ENCODE measurements at regions not wholly inside any gene's neighbourhood (a gene's known extent, or its start where the extent isn't known, plus 50 kb on each side); places are given as distances from the start of the nearest gene placed in this dataset.

DNA sequence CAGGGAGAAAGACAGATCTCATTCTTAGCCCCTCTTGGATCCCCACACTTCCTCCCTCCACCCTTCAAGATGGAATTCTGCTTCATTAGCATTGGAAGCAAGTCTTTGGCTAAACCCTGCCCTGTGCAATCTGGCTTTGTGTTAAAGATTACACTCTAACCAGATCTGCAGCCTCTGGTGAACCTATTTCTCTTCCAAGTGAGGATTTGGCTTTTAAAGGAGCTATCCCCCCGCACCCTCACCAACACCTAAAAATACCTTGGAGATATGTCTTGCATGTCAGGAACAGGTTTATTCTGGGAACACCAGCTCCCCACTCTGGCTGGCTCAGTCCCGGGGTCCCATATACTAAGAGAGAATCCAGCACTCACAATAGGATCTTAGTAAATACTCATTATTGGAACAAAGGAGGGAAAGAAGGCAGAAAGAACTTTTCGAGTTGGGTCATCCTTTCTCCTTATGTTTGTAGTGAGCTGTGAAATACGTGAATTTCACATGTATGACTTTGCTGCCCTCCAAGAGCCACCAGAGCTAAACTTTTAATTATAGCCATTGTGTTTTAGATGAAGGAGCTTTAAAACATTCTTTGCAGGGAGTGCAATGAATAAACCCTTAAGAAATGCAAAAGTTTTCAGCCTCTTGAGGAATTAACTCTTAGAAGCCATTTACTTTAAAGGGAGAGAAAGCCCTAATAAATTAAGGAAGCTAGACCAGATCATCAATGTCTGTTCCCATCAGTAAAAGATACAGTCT is 53.7 kb upstream of the HRH2 start:
- Mint-ChIP-seq H3K4me1 (ENCODE audit: low read depth) (peaks cover 5% of the 10 kb centered on the region), H3K9me3 (no peaks in the 10 kb centered on the region), H3K4me3 (no peak overlapping the region), H3K27ac (no peak overlapping the region), H3K27me3 (peaks cover 5% of the 10 kb centered on the region), H3K36me3 (no peaks in the 10 kb centered on the region)
- intact Hi-C loops (cut with micrococcal nuclease) = no loop called here
- ChIA-PET CTCF (interaction anchor here (1.2 kb wide), 1 partner anchor 126 kb away, joined by 5 read pairs; no protein-coding TSS in a partner anchor), POLR2A (no interaction called here)
- DNase-seq = no peak

DNA sequence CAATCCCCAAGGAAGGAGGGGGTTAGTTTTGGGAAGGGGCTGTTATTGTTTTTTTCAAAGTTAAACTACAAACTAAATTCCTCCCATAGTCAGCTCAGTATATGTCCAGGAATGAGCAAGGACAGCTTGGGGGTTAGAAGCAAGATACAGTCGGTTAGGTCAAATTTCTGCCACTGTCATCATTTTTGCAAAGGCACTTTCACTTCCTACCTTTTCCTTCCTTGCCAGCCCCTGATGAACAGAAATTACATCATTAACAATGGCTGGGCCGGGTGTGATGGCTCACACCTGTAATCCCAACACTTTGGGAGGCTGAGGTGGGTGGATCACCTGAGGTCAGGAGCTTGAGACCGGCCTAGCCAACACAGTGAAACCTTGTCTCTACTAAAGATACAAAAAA is 51.5 kb upstream of the HRH2 start:
- intact Hi-C loops (cut with micrococcal nuclease) = no loop called here
- DNase-seq = no peak
- POLR2A ChIA-PET = no interaction called here
- Mint-ChIP-seq H3K27ac (no peak overlapping the region), H3K27me3 (peaks cover 8% of the 10 kb centered on the region), H3K9me3 (no peaks in the 10 kb centered on the region), H3K36me3 (no peaks in the 10 kb centered on the region), H3K4me3 (no peak overlapping the region), H3K4me1 (ENCODE audit: low read depth) (peaks cover 12% of the 10 kb centered on the region)
- CTCF ChIA-PET = no interaction called here
